ENCODE measurements at regions not wholly inside any gene's neighbourhood (a gene's known extent, or its start where the extent isn't known, plus 50 kb on each side); places are given as distances from the start of the nearest gene placed in this dataset.

DNA sequence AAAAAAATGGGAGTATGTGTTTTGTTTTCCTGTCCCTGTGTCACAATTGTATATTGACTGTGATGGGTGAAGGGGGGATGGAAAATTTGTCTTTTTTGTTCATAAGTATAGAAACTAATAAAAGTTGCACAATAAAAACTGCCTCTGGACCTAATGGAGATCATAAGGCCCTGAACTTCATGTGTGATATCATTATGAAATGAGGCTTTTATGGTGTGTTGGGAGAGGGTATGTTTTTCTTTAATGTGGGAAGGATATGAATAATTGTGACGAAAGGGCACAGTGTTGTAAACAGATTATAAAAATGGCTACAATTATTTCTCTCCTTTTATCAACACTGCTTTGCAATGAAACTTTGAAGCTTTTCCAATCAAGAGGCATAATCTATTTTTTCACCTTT lies 1889.3 kb upstream of the CELF4 start:
- TF ChIP-seq, protein P1, sequence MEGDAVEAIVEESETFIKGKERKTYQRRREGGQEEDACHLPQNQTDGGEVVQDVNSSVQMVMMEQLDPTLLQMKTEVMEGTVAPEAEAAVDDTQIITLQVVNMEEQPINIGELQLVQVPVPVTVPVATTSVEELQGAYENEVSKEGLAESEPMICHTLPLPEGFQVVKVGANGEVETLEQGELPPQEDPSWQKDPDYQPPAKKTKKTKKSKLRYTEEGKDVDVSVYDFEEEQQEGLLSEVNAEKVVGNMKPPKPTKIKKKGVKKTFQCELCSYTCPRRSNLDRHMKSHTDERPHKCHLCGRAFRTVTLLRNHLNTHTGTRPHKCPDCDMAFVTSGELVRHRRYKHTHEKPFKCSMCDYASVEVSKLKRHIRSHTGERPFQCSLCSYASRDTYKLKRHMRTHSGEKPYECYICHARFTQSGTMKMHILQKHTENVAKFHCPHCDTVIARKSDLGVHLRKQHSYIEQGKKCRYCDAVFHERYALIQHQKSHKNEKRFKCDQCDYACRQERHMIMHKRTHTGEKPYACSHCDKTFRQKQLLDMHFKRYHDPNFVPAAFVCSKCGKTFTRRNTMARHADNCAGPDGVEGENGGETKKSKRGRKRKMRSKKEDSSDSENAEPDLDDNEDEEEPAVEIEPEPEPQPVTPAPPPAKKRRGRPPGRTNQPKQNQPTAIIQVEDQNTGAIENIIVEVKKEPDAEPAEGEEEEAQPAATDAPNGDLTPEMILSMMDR (IDR thresholded peaks at IDR 0.05) = no peak
- TF ChIP-seq POLR2A (IDR thresholded peaks at IDR 0.05) = no peak
